Endothelial cell (in vitro differentiated cells): ENCODE measurements at regions not wholly inside any gene's neighbourhood (a gene's known extent, or its start where the extent isn't known, plus 50 kb on each side); places are given as distances from the start of the nearest gene placed in this dataset.
"Not testable (repeated sequence)": the region's sequence is repeated elsewhere in the genome, so short reads cannot be mapped to it uniquely, and the experiment has no call there.

ENCODE experiments used
- DNase-seq: peaks from one replicate; pipeline ENCODE4 v3.0.0; 2021; ENCODE audit warnings: low spot score
- H3K27ac Mint-ChIP-seq: one replicate; pipeline ENCODE4 v1.8.0; 2021; ENCODE audit warnings: mixed read lengths, inconsistent platforms; ENCODE audit not compliant: unreplicated experiment
- H3K27me3 Mint-ChIP-seq: one replicate; pipeline ENCODE4 v1.8.0; 2021; ENCODE audit warnings: mild to moderate bottlenecking, moderate library complexity, mixed read lengths, inconsistent platforms; ENCODE audit not compliant: unreplicated experiment
- H3K36me3 Mint-ChIP-seq: one replicate; pipeline ENCODE4 v1.8.0; 2021; ENCODE audit warnings: mild to moderate bottlenecking, low read depth, mixed read lengths, inconsistent platforms; ENCODE audit not compliant: unreplicated experiment
- H3K4me1 Mint-ChIP-seq: one replicate; pipeline ENCODE4 v1.8.0; 2021; ENCODE audit warnings: mild to moderate bottlenecking, mixed read lengths, inconsistent platforms; ENCODE audit not compliant: unreplicated experiment
- H3K4me3 Mint-ChIP-seq: one replicate; pipeline ENCODE4 v1.8.0; 2021; ENCODE audit warnings: mild to moderate bottlenecking, mixed read lengths, inconsistent platforms; ENCODE audit not compliant: unreplicated experiment
- H3K9me3 Mint-ChIP-seq: one replicate; pipeline ENCODE4 v1.8.0; 2021; ENCODE audit warnings: mixed read lengths, inconsistent platforms; ENCODE audit not compliant: unreplicated experiment
- CTCF ChIP-seq: fragments of 200-600 bp; sonication (generic); IDR thresholded peaks from one replicate; pipeline ENCODE4 v1.5.0; 2021; ENCODE audit warnings: antibody characterized with exemption; ENCODE audit not compliant: unreplicated experiment

GRCh38 chr5:67897431-67897830 is 318.1 kb upstream of the PIK3R1 start:
- H3K4me3 Mint-ChIP-seq, result no peak overlapping the region
- H3K9me3 Mint-ChIP-seq, result no peaks in the 10 kb centered on the region
- H3K27me3 Mint-ChIP-seq, result no peaks in the 10 kb centered on the region
- peaks cover 6% of the 10 kb centered on the region for H3K36me3 Mint-ChIP-seq
- DNase-seq, result no peak
- no peak for TF ChIP-seq CTCF
- H3K27ac Mint-ChIP-seq, result no peak overlapping the region
- H3K4me1 Mint-ChIP-seq, result peaks cover 6% of the 10 kb centered on the region

- no peak for TF ChIP-seq CTCF
- Mint-ChIP-seq H3K4me3 (no peak overlapping the region), H3K36me3 (peaks cover 6% of the 10 kb centered on the region), H3K4me1 (peaks cover 6% of the 10 kb centered on the region), H3K27ac (no peak overlapping the region), H3K9me3 (no peaks in the 10 kb centered on the region), H3K27me3 (no peaks in the 10 kb centered on the region)
- DNase-seq, result no peak
Observed at GRCh38 chr5:67896930-67897313, 318.6 kb upstream of the PIK3R1 start.

- Mint-ChIP-seq H3K4me1 (peaks cover 6% of the 10 kb centered on the region), H3K27me3 (no peaks in the 10 kb centered on the region), H3K9me3 (no peaks in the 10 kb centered on the region), H3K27ac (no peak overlapping the region), H3K4me3 (no peak overlapping the region), H3K36me3 (peaks cover 6% of the 10 kb centered on the region)
- TF ChIP-seq CTCF, result no peak
- no peak for DNase-seq
Observed at GRCh38 chr5:67896311-67896929, 319.1 kb upstream of the PIK3R1 start.

GRCh38 chr5:67889870-67890269 is 325.7 kb upstream of the PIK3R1 start:
- not testable (repeated sequence) for DNase-seq, H3K9me3 Mint-ChIP-seq, H3K4me3 Mint-ChIP-seq, H3K27me3 Mint-ChIP-seq, H3K4me1 Mint-ChIP-seq, H3K36me3 Mint-ChIP-seq, H3K27ac Mint-ChIP-seq

- no peaks in the 10 kb centered on the region for H3K9me3 Mint-ChIP-seq
- no peak overlapping the region for H3K4me3 Mint-ChIP-seq
- no peaks in the 10 kb centered on the region for H3K4me1 Mint-ChIP-seq
- H3K27me3 Mint-ChIP-seq, result peaks cover 1% of the 10 kb centered on the region
- H3K27ac Mint-ChIP-seq, result no peak overlapping the region
- TF ChIP-seq CTCF, result no peak
- no peaks in the 10 kb centered on the region for H3K36me3 Mint-ChIP-seq
- DNase-seq, result no peak
Observed at GRCh38 chr5:67887748-67888161, 327.8 kb upstream of the PIK3R1 start.
